ENCODE measurements at regions not wholly inside any gene's neighbourhood (a gene's known extent, or its start where the extent isn't known, plus 50 kb on each side); places are given as distances from the start of the nearest gene placed in this dataset.

- DNase-seq, result no peak
These were observed 613.8 kb downstream of the VRK1 start for GRCh38 chr14:97410667-97411620.

- DNase-seq, result no peak
These were observed 614.9 kb downstream of the VRK1 start for GRCh38 chr14:97411938-97412612.

- no peak for DNase-seq
These were observed 615.9 kb downstream of the VRK1 start for GRCh38 chr14:97413022-97413539.

GRCh38 chr14:97413966-97414717 is 617.0 kb downstream of the VRK1 start:
- no peak for DNase-seq

GRCh38 chr14:97414718-97415098 is 617.5 kb downstream of the VRK1 start:
- DNase-seq, result no peak

- no peak for DNase-seq
These were observed 618.7 kb downstream of the VRK1 start for GRCh38 chr14:97415907-97416306.

GRCh38 chr14:97416550-97416949 is 619.4 kb downstream of the VRK1 start:
- no peak for DNase-seq

GRCh38 chr14:97417331-97417730 is 620.1 kb downstream of the VRK1 start:
- DNase-seq, result no peak

- no peak for DNase-seq
These were observed 623.0 kb downstream of the VRK1 start for GRCh38 chr14:97420211-97420610.

- no peak for DNase-seq
These were observed 629.6 kb downstream of the VRK1 start for GRCh38 chr14:97426776-97427175.

- no peak for DNase-seq
These were observed 631.7 kb downstream of the VRK1 start for GRCh38 chr14:97428808-97429440.

- DNase-seq, result no peak
These were observed 635.4 kb downstream of the VRK1 start for GRCh38 chr14:97432586-97432985.

GRCh38 chr14:97441740-97442362 is 644.7 kb downstream of the VRK1 start:
- DNase-seq, result no peak

- no peak for DNase-seq
These were observed 645.2 kb downstream of the VRK1 start for GRCh38 chr14:97442363-97442762.

GRCh38 chr14:97443412-97443811 is 646.2 kb downstream of the VRK1 start:
- DNase-seq, result no peak

GRCh38 chr14:97444248-97444647 is 647.1 kb downstream of the VRK1 start:
- no peak for DNase-seq

- DNase-seq, result no peak
These were observed 648.2 kb downstream of the VRK1 start for GRCh38 chr14:97445367-97445766.

GRCh38 chr14:97446087-97446486 is 648.9 kb downstream of the VRK1 start:
- DNase-seq, result no peak

- DNase-seq, result no peak
These were observed 655.1 kb downstream of the VRK1 start for GRCh38 chr14:97452314-97452713.

GRCh38 chr14:97453991-97454390 is 656.8 kb downstream of the VRK1 start:
- no peak for DNase-seq

- no peak for DNase-seq
These were observed 659.3 kb downstream of the VRK1 start for GRCh38 chr14:97456462-97456861.

GRCh38 chr14:97456958-97457357 is 659.8 kb downstream of the VRK1 start:
- peak; percentile 62 for DNase-seq
